CD4-positive, alpha-beta T cell (primary cell): ENCODE measurements at regions not wholly inside any gene's neighbourhood (a gene's known extent, or its start where the extent isn't known, plus 50 kb on each side); places are given as distances from the start of the nearest gene placed in this dataset.

ENCODE experiments used
- ATAC-seq: fragments of 200-7000 bp; cut with Tn5 transposase; one replicate; pipeline ENCODE4 v1.10.0; 2022; ENCODE audit warnings: mild to moderate bottlenecking; ENCODE audit not compliant: poor library complexity
- CTCF ChIA-PET: fragments of 350-600 bp; sonication (Branson Sonifier 250); formaldehyde crosslinking; loops from one replicate; lab custom pipeline; 2021; ENCODE audit warnings: antibody characterized with exemption, inconsistent platforms; lab: Charles Lee
- POLR2A ChIA-PET: fragments of 350-600 bp; sonication (Branson Sonifier 250); formaldehyde crosslinking; loops from one replicate; lab custom pipeline; 2021; ENCODE audit warnings: antibody characterized with exemption, inconsistent platforms; lab: Charles Lee
- DNase-seq, 14 experiments: peaks; one replicate each; pipeline ENCODE4 v3.0.0-alpha.2; 2013 to 2020; ENCODE audit warnings: mixed read lengths in 2 of 14
- H3K27ac ChIP-seq, 2 donors: one replicate each; pipeline versions ENCODE4 v1.5.1 to v1.7.0; 2013; ENCODE audit warnings: low read length in 2 of 2, low read depth in 1 of 2, mild to moderate bottlenecking in 1 of 2
- H3K27me3 ChIP-seq, 2 experiments: 1 replicate in 1 of 2; 2 replicates in 1 of 2; pipeline versions ENCODE4 v1.6.1 to v1.7.0; 2013; ENCODE audit warnings: low read length in 2 of 2, control low read depth in 1 of 2, mild to moderate bottlenecking in 1 of 2, moderate library complexity in 1 of 2; ENCODE audit not compliant: insufficient read depth in 2 of 2, control insufficient read depth in 1 of 2
- H3K36me3 ChIP-seq: one replicate; pipeline ENCODE4 v1.6.1; 2013; ENCODE audit warnings: low read length, control low read depth; ENCODE audit not compliant: insufficient read depth
- H3K4me1 ChIP-seq: one replicate; pipeline ENCODE4 v1.6.1; 2013; ENCODE audit warnings: low read length, control low read depth; ENCODE audit not compliant: insufficient read depth
- H3K4me3 ChIP-seq: one replicate; pipeline ENCODE4 v1.5.1; 2013; ENCODE audit warnings: mild to moderate bottlenecking, low read length, moderate library complexity
- H3K9me3 ChIP-seq, 2 experiments: 1 replicate in 1 of 2; 2 replicates in 1 of 2; pipeline versions ENCODE4 v1.6.1 to v1.7.0; 2013; ENCODE audit warnings: low read length in 2 of 2, mild to moderate bottlenecking in 2 of 2, control low read depth in 1 of 2, moderate library complexity in 1 of 2; ENCODE audit not compliant: control insufficient read depth in 1 of 2, insufficient read depth in 1 of 2
- H3K27ac Mint-ChIP-seq: one replicate; pipeline ENCODE4 v1.8.0; 2020; ENCODE audit warnings: mixed read lengths
- H3K27me3 Mint-ChIP-seq: one replicate; pipeline ENCODE4 v1.8.0; 2021; ENCODE audit warnings: mixed read lengths
- H3K36me3 Mint-ChIP-seq: one replicate; pipeline ENCODE4 v1.8.0; 2021; ENCODE audit warnings: low read depth, mixed read lengths
- H3K4me1 Mint-ChIP-seq: one replicate; pipeline ENCODE4 v1.8.0; 2021; ENCODE audit warnings: low read depth, mixed read lengths
- H3K4me3 Mint-ChIP-seq: one replicate; pipeline ENCODE4 v1.8.0; 2020; ENCODE audit warnings: mild to moderate bottlenecking, mixed read lengths
- H3K9me3 Mint-ChIP-seq: one replicate; pipeline ENCODE4 v1.8.0; 2020; ENCODE audit warnings: mixed read lengths
- CTCF ChIP-seq: fragments of 200-600 bp; IDR thresholded peaks from one replicate; pipeline ENCODE4 v1.8.0; 2022; ENCODE audit warnings: antibody characterized with exemption, mild to moderate bottlenecking
- intact Hi-C, 2 experiments: fragments of 100-400 bp; cut with DNase I in 1 of 2; cut with micrococcal nuclease in 1 of 2; formaldehyde crosslinking; loops; one replicate each; pipeline versions ENCODE4 v1.15.1 to v1.9.0; 2023 to 2025; cut with DNase I, micrococcal nuclease

GRCh38 chr12:98317939-98318899 lies 197.2 kb upstream of the TMPO start:
- Histone ChIP-seq H3K4me3 (no peak overlapping the region), H3K4me1 (no peaks in the 10 kb centered on the region), H3K27ac (no peak overlapping the region), H3K27me3 (no peaks in the 10 kb centered on the region), H3K36me3 (no peaks in the 10 kb centered on the region), H3K9me3 (no peaks in the 10 kb centered on the region)
- TF ChIP-seq CTCF: no peak
- intact Hi-C loops: no loop called here
- Mint-ChIP-seq H3K36me3 (no peaks in the 10 kb centered on the region), H3K4me3 (no peak overlapping the region), H3K27ac (no peak overlapping the region), H3K27me3 (no peaks in the 10 kb centered on the region), H3K4me1 (no peaks in the 10 kb centered on the region), H3K9me3 (no peaks in the 10 kb centered on the region)
- no peak for ATAC-seq
- ChIA-PET CTCF (no interaction called here), POLR2A (no interaction called here)
- DNase-seq: no peak

GRCh38 chr12:98319716-98320425 lies 195.5 kb upstream of the TMPO start:
- H3K36me3 Mint-ChIP-seq: no peaks in the 10 kb centered on the region
- H3K9me3 Mint-ChIP-seq: no peaks in the 10 kb centered on the region
- intact Hi-C loops: no loop called here
- no peaks in the 10 kb centered on the region for H3K4me1 ChIP-seq
- no peak overlapping the region for H3K4me3 Mint-ChIP-seq
- H3K27ac ChIP-seq: no peak overlapping the region
- POLR2A ChIA-PET: no interaction called here
- no peaks in the 10 kb centered on the region for H3K27me3 Mint-ChIP-seq
- peaks cover 0 to 1% of the 10 kb centered on the region in 2 experiments for H3K27me3 ChIP-seq
- TF ChIP-seq CTCF: no peak
- H3K4me3 ChIP-seq: no peak overlapping the region
- H3K9me3 ChIP-seq: peaks cover 0 to 4% of the 10 kb centered on the region in 2 experiments
- no peaks in the 10 kb centered on the region for H3K36me3 ChIP-seq
- no peak overlapping the region for H3K27ac Mint-ChIP-seq
- CTCF ChIA-PET: no interaction called here
- DNase-seq (no peak), ATAC-seq (no peak)
- no peaks in the 10 kb centered on the region for H3K4me1 Mint-ChIP-seq

GRCh38 chr12:98325003-98325402 lies 190.4 kb upstream of the TMPO start:
- H3K27me3 ChIP-seq: peaks cover 0 to 2% of the 10 kb centered on the region in 2 experiments
- H3K27ac Mint-ChIP-seq: no peak overlapping the region
- no peaks in the 10 kb centered on the region for H3K9me3 Mint-ChIP-seq
- no peaks in the 10 kb centered on the region for H3K4me1 Mint-ChIP-seq
- no peak for TF ChIP-seq CTCF
- ChIA-PET CTCF (no interaction called here), POLR2A (no interaction called here)
- H3K9me3 ChIP-seq: peaks cover 0 to 10% of the 10 kb centered on the region in 2 experiments
- ATAC-seq (no peak), DNase-seq (no peak)
- intact Hi-C loops: no loop called here
- no peaks in the 10 kb centered on the region for H3K4me1 ChIP-seq
- peaks cover 13% of the 10 kb centered on the region for H3K27me3 Mint-ChIP-seq
- H3K27ac ChIP-seq: no peak overlapping the region
- H3K4me3 Mint-ChIP-seq: no peak overlapping the region
- H3K36me3 Mint-ChIP-seq: no peaks in the 10 kb centered on the region
- no peaks in the 10 kb centered on the region for H3K36me3 ChIP-seq
- no peak overlapping the region for H3K4me3 ChIP-seq
